ENCODE measurements at regions not wholly inside any gene's neighbourhood (a gene's known extent, or its start where the extent isn't known, plus 50 kb on each side); places are given as distances from the start of the nearest gene placed in this dataset.

DNA sequence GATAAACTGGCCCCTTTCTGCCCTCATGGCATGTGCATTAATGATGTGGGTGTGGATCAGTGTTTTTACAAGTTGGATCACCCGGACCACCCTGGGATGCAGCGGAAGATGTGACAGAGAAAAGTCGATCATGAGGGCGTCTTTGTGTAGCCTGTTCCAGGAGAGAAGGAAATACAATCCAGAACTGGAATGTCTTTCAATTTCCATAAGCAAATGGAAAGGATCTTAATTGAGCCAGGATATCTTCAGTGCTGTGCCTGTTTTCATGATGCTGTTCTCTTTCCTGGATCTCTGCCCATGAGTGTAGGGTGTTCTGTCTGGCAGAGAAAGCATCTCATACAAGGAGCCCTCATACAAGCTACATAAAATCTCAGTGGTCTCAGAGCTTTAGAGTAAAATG, 481.4 kb downstream of the XYLT1 start:
- Histone ChIP-seq H4K20me1 (replicated peaks in 1 of 2; ENCODE audit: control insufficient read depth in 1 of 2, insufficient read depth in 2 of 2, low read length in 2 of 2) (no peaks in the 10 kb centered on the region), H4K91ac (replicated peaks; ENCODE audit: insufficient read length, low read length) (no peak overlapping the region), H3K27ac (ENCODE audit: low read depth, low read length) (no peak overlapping the region), H3K79me2 (ENCODE audit: control insufficient read depth in 1 of 2, insufficient read depth in 2 of 2, low read length in 2 of 2) (no peaks in the 10 kb centered on the region), H3K9ac (replicated peaks in 1 of 4; ENCODE audit: extremely low read depth in 1 of 4, low read depth in 3 of 4, low read length in 3 of 4) (no peak overlapping the region; a peak in 1 of 7 replicates), H3K4me3 (ENCODE audit: extremely low read depth in 1 of 4, insufficient read depth in 2 of 4, low read depth in 3 of 4, low read length in 4 of 4) (no peak overlapping the region), H3K4me2 (ENCODE audit: insufficient read depth in 1 of 2, low read depth in 2 of 2, low read length in 2 of 2) (no peak overlapping the region), H3K56ac (replicated peaks; ENCODE audit: insufficient read length, low read depth, low read length) (no peak overlapping the region), H3K23ac (ENCODE audit: insufficient read length) (no peak overlapping the region), H2BK20ac (ENCODE audit: low read length) (no peak overlapping the region), H3K36me3 (ENCODE audit: control insufficient read depth in 2 of 4, insufficient read depth in 4 of 4, low read length in 3 of 4) (no peaks in the 10 kb centered on the region), H2BK15ac (ENCODE audit: low read length) (no peak overlapping the region), H3K18ac (ENCODE audit: extremely low read depth, low read length) (no peak overlapping the region), H3K4ac (replicated peaks; ENCODE audit: insufficient read length, low read depth, low read length) (no peak overlapping the region), H2BK120ac (replicated peaks; ENCODE audit: low read depth, low read length) (no peak overlapping the region), H4K8ac (ENCODE audit: extremely low read depth, insufficient read depth, low read length) (no peak overlapping the region), H3K14ac (ENCODE audit: insufficient read length) (no peak overlapping the region), H2BK12ac (ENCODE audit: low read depth, low read length) (no peak overlapping the region), H3K23me2 (ENCODE audit: low read depth, low read length) (no peaks in the 10 kb centered on the region), H4K5ac (ENCODE audit: insufficient read length, low read depth, low read length) (no peak overlapping the region), H3K9me3 (ENCODE audit: insufficient read depth in 2 of 2, low read depth in 1 of 2, low read length in 1 of 2) (no peaks in the 10 kb centered on the region), H2BK5ac (ENCODE audit: low read depth, low read length) (no peak overlapping the region), H3K4me1 (replicated peaks in 1 of 4; ENCODE audit: control insufficient read depth in 3 of 4, insufficient read depth in 4 of 4, low read length in 3 of 4) (no peaks in the 10 kb centered on the region), H2AK5ac (ENCODE audit: low read depth, low read length) (no peak overlapping the region), H3K79me1 (ENCODE audit: low read depth, low read length) (no peaks in the 10 kb centered on the region), H2AFZ (ENCODE audit: low read length) (no peak overlapping the region; the same call in 1 of the 2 replicates), H3K27me3 (replicated peaks in 1 of 4; ENCODE audit: control insufficient read depth in 3 of 4, extremely low read depth in 1 of 4, insufficient read depth in 3 of 4, low read length in 3 of 4) (no peaks in the 10 kb centered on the region)
- WGBS, 2 experiments (ENCODE audit: extremely low coverage in 1 of 2, insufficient coverage in 1 of 2, insufficient read length in 1 of 2, insufficient replicate concordance in 2 of 2, low coverage in 1 of 2, low lambda C conversion rate in 2 of 2, missing lambda C conversion rate in 1 of 2), result 93% methylated on average over 4 of the region's 4 CpGs; no CpG with 5 or more reads in 1 of the 2 experiments
- ChIA-PET POLR2A (ENCODE audit: partially characterized antibody) (no interaction called here), CTCF (ENCODE audit: partially characterized antibody) (interaction anchor here (1.2 to 1.3 kb wide), 2 partner anchors 9 to 13 kb away, joined by 3 to 4 read pairs; no protein-coding TSS in a partner anchor)
- TF ChIP-seq TBP (IDR thresholded peaks at IDR 0.05; ENCODE audit: low read depth, low read length), result no peak
- no peak for TF ChIP-seq CBX5 (IDR thresholded peaks at IDR 0.05; ENCODE audit: low read depth, low read length)
- no peak for TF ChIP-seq ASH2L (IDR thresholded peaks at IDR 0.05; ENCODE audit: low read length)
- DNase-seq (ENCODE audit: low read depth in 1 of 2, low spot score in 2 of 2) (no peak), FAIRE-seq (no peak)

All from H1 (cell line).